ENCODE measurements at regions not wholly inside any gene's neighbourhood (a gene's known extent, or its start where the extent isn't known, plus 50 kb on each side); places are given as distances from the start of the nearest gene placed in this dataset.
A peak's percentile ranks its signal among the peaks of the same experiment; 100 is the strongest.

DNA sequence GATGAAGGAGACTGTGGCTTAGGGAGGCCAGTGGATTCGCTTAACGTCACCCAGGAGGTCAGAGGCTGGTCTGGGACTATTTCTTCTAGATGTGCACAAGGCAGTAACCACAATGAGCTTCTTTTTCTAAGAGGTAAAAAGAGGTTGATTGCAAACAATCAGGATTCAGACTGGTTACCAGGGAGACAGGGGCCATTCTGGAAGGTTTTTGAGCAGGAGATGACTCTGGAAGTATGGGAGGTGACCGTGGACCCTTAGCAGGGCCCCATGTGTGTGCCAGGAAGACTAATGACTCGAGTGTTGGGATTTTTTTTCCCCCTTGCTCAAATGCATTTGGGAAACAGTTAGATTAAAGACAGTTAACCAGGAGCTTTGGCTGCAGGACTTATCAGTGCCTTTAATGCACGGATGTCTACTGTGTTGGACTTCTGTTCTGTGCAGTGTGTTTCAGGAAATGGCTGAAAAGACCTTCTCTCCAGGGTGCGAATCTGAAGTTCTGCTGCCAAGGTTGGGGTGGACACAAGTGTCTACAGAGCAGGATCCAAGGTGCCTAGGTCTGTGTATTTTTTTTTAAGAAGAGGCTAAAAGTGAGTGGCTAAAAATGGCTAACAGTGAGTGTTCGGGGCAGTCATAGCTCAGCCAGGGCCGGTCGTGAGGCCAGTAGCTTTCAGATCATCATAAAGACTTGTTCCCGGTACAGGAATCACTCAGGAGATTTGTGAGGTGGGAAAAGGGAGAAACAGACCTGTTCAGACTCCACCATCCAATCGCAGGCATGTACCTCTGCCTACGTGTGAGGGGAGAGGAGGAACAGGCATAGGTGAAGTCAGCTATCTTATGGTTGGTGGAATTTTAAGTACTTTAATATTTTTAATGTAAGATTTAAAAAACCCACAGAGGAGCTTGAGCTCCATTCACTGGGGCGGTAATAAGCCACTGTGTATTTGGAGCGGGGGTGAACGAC lies 82.3 kb upstream of the CIBAR2 start:
- peak in 2 of 6 donors; percentile 2 to 7 for DNase-seq
- no peak for ATAC-seq
- peaks cover 28 to 40% (median 31%) of the 10 kb centered on the region in 3 donors for H3K4me1 ChIP-seq
- TF ChIP-seq, protein P1, sequence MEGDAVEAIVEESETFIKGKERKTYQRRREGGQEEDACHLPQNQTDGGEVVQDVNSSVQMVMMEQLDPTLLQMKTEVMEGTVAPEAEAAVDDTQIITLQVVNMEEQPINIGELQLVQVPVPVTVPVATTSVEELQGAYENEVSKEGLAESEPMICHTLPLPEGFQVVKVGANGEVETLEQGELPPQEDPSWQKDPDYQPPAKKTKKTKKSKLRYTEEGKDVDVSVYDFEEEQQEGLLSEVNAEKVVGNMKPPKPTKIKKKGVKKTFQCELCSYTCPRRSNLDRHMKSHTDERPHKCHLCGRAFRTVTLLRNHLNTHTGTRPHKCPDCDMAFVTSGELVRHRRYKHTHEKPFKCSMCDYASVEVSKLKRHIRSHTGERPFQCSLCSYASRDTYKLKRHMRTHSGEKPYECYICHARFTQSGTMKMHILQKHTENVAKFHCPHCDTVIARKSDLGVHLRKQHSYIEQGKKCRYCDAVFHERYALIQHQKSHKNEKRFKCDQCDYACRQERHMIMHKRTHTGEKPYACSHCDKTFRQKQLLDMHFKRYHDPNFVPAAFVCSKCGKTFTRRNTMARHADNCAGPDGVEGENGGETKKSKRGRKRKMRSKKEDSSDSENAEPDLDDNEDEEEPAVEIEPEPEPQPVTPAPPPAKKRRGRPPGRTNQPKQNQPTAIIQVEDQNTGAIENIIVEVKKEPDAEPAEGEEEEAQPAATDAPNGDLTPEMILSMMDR (IDR thresholded peaks at IDR 0.05): no peak
- no peak overlapping the region for H3K4me3 ChIP-seq
- H3K9me3 ChIP-seq: no peaks in the 10 kb centered on the region
- H3K27ac ChIP-seq: no peak overlapping the region
- no peak for FAIRE-seq
- no peaks in the 10 kb centered on the region for H3K36me3 ChIP-seq
- intact Hi-C loops (cut with DNase I): no loop called here
- no peaks in the 10 kb centered on the region for H3K27me3 ChIP-seq
- 92 to 93% methylated on average over 15 of the region's 15 CpGs for WGBS, 2 donors

DNA sequence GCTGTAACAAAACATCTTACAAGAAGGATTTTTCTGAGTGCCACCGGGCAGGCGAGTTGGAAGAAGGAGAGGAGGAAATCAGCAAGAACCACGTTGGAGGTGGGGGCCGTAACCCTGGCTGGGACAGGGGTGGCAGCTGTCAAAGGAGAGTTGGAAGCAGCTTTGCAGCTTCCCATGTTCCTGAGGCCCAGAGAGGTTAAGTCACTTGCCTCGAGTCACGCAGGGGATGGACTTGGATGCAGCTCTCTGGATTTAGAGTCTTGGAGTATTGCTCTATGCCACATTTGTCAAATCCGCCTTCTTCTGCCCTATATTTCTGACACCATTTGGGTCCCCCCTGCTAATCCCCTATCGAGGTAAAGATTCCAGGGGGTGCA lies 83.0 kb upstream of the CIBAR2 start:
- TF ChIP-seq, protein P1 (IDR thresholded peaks at IDR 0.05): no peak
- H3K4me3 ChIP-seq: no peak overlapping the region
- intact Hi-C loops (cut with DNase I): no loop called here
- DNase-seq: peak in 2 of 6 donors; percentile 6 to 24
- no peak for FAIRE-seq
- ATAC-seq: no peak
- H3K27ac ChIP-seq: peak overlapping the region in 1 of 4 donors; percentile 55
- no peaks in the 10 kb centered on the region for H3K36me3 ChIP-seq
- H3K4me1 ChIP-seq: peaks cover 28 to 38% (median 31%) of the 10 kb centered on the region in 3 donors
- H3K9me3 ChIP-seq: no peaks in the 10 kb centered on the region
- H3K27me3 ChIP-seq: no peaks in the 10 kb centered on the region
- WGBS, 2 donors: 77 to 81% methylated on average over 8 of the region's 8 CpGs

DNA sequence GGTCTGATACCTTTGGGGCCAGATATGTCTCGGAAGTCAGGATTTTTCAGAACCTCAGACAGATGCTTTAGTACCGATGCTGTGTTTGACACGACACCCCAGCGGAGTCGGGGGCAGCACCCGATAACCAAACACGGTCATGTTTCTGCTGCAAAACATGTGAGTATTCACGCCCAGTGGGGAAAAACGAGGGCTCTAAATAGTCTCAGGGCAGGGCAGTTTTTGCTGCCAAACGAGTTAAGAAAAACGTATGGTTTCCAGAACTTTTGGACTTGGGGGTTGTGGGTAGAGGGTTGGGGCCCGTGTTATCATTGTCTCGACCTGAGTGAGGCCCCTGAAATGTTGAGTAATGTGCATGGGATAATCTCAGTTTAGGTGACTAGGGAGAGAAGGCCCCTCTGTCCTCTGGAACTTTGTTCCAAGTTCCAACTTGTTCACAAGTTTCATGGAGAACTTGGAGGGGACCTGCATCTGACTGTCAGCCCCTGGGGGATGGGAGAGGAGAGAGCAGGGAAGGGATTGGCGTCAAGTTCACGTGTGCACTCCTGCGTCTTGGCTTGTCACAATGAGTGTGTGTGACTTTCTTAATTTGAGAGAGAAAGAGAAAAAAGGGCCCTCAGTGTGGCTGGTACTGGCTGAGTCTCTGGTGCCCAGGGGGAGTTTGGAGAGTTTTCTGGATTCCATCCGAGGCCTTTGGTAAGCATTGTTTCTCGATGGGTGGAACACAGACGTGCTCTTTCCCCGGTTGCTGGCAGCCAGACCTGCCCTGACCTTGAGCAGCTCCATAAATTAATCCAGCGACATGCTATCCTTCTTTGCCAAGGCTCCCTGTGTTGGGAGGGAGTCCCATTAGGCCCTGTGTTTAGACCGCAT lies 83.9 kb upstream of the CIBAR2 start:
- TF ChIP-seq, protein P1 (IDR thresholded peaks at IDR 0.05): no peak
- no peak overlapping the region for H3K4me3 ChIP-seq
- DNase-seq (peak in 5 of 6 donors; percentile 76 to 88 (median 83)), ATAC-seq (peak; percentile 78 to 92 (median 88)), FAIRE-seq (no peak)
- no peaks in the 10 kb centered on the region for H3K9me3 ChIP-seq
- H3K4me1 ChIP-seq: peaks cover 28 to 38% (median 31%) of the 10 kb centered on the region in 3 donors
- whole genome bisulfite sequencing, 2 donors: 24 to 28% methylated on average over 22 of the region's 22 CpGs
- no peaks in the 10 kb centered on the region for H3K36me3 ChIP-seq
- peak overlapping the region; percentile 55 to 77 (median 72) for H3K27ac ChIP-seq
- H3K27me3 ChIP-seq: no peaks in the 10 kb centered on the region
- intact Hi-C loops (cut with DNase I): no loop called here

DNA sequence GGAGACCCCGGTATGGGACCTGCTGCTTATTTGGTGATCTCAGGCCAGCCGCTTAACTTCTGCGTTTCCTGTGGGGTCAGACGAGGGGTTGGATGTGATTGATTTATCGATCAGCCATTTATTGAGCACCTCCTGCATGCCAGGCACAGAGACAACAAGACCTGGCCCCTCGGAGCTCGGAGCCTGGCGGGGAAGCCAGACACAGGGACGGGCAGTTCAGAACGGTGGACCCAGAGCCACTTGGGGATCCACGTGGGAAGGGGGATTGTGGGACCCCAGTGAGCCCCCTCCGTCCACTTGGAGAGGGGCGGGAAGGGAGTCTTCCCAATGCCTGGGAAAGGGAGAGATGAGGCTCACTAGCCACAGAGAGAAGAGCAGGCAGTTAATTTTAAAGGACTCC lies 84.7 kb upstream of the CIBAR2 start:
- 52 to 63% methylated on average over 13 of the region's 13 CpGs for WGBS, 2 donors
- intact Hi-C loops (cut with DNase I): no loop called here
- H3K27me3 ChIP-seq: no peaks in the 10 kb centered on the region
- TF ChIP-seq, protein P1 (IDR thresholded peaks at IDR 0.05): no peak
- no peaks in the 10 kb centered on the region for H3K36me3 ChIP-seq
- H3K4me1 ChIP-seq: peaks cover 28 to 38% (median 32%) of the 10 kb centered on the region in 3 donors
- no peak overlapping the region for H3K4me3 ChIP-seq
- peak overlapping the region; percentile 55 to 77 (median 72) for H3K27ac ChIP-seq
- ATAC-seq: no peak
- H3K9me3 ChIP-seq: no peaks in the 10 kb centered on the region
- FAIRE-seq: no peak
- peak in 2 of 6 donors; percentile 22 to 55 for DNase-seq

Data from pancreas (tissue), 10 donors.